HG02970 (cell line): ENCODE measurements at regions not wholly inside any gene's neighbourhood (a gene's known extent, or its start where the extent isn't known, plus 50 kb on each side); places are given as distances from the start of the nearest gene placed in this dataset.
"Not testable (repeated sequence)": the region's sequence is repeated elsewhere in the genome, so short reads cannot be mapped to it uniquely, and the experiment has no call there.

ENCODE experiments used
- ATAC-seq: cut with Tn5 transposase; IDR thresholded peaks from one replicate; pipeline ENCODE4 v1.9.1; 2021; ENCODE audit warnings: mild to moderate bottlenecking, moderate library complexity, moderate number of reproducible peaks; ENCODE audit not compliant: unreplicated experiment, low FRiP score

DNA sequence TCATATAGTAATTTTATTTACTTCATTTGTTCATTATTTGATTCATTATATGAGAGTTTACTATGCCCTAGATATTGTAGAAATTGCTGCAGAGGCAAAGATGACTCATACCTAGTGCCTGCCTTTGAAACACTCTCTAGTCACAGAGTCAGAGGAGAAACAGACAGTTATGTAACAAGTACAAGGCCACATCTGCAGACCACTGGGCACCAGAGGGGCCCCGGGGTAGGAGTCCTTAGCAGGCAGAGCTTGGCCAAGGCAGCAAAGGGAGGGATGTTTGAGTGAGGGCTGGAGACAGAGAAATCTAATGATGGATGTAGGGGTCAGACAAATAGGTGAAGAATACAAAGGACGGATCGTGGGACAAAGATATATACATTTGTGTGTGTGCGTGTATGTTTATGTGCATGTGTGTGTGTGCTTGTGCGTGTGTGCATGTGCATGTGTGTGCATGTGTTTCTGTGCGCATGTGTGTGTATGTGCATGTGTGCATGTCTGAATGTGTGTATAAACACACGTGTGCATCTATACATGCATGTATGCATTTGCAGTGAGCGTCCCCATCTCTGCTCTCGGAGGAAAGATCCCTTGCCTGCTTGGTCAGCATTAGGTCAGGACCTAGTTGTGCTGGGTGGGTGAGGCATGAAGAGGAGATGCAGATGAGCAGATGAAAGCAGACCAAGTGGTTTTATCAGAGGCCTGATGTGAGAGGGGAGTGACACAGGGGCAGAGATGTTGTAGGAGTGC, 170.6 kb upstream of the MYT1L start:
- no peak for ATAC-seq

DNA sequence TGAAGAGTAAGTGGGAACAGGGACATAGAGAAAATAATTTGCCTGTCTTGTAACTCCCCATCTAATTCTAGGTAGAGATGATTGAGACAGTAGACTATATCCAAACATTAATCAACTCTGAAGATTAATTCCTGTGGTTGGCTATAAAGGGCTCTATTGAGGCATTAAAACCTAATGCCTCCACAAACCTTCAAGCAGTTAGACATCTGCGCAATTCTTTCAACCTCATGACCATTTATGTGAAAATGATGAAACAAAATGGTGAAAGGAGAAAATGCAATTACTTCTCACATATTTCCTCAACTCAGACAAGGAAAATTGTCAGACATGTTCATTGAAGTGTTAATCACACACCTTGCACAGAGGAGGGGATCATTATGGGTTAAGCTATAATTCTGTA, 164.5 kb upstream of the MYT1L start:
- ATAC-seq = no peak

DNA sequence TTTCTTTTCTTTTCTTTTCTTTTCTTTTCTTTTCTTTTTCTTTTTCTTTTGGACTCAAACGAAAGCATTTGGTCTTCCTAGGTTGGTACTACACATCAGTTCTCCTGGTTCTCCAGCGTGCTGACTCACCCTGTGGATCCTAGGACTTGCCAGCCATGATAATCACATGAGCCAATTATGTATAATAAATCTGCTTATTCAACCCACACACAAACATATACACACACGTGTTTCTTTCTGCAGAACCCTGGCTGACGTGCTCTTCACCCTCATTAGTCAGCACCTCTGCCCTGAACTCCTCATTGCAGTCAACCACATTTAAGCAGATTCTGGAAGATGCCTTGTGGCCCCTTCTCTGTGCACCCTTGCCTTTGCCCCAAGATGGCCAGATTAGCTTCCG, 162.4 kb upstream of the MYT1L start:
- ATAC-seq = no peak

DNA sequence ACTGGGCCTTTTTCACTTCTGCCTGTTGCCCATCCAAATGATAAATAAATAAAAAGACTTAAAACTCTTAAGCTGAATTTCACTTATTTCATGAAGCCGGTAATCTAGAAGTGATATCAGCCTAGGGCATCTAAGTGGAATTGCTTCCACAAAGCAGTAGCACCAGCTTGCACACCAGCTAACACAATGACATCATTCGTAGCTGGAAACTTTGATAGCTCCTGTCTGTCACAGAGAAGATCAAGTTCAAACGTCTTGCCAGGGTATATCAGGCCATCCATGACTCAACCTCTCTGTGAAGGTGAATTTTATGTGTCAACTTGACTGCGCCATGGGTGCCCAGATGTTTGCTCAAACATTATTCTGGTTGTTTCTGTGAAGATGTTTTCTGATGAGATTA, 161.7 kb upstream of the MYT1L start:
- no peak for ATAC-seq

DNA sequence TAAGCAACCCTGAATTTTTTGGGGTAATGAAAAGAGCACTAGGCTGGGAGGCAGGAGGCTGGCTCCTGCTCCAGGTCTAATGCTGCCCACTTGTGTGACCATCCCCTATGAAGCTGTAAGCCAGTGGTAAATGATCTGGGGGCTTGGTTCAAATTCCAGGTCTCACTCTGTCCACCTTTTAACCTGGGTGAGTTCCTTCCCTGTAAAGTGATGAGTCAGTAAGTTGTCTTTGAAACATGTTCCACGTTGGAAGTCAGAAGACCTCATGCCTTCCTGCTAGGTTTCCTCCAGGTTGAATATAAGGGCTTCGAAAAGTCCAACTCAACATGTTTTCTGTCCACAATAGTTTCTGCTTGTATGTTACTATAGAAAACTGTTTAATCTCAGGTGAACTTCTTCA, 160.9 kb upstream of the MYT1L start:
- no peak for ATAC-seq

DNA sequence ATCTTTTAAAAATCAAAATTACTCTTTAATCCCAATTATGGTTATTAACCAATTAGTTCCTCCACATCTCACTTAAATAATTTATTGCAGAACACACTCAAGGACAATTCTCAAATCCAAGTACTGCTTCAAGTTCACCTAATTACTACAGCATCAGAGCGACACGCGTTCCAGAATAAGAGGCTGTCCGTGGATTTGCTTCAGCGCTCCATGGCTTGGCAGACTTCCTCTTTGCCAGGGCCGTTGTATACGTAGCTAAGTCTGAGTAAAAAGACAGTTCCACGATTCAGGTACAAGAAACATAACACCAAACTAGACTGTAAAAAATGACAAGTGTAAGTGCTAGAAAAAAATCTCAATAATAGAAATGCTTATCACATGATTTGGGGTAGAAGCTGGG, 153.2 kb upstream of the MYT1L start:
- no peak for ATAC-seq

DNA sequence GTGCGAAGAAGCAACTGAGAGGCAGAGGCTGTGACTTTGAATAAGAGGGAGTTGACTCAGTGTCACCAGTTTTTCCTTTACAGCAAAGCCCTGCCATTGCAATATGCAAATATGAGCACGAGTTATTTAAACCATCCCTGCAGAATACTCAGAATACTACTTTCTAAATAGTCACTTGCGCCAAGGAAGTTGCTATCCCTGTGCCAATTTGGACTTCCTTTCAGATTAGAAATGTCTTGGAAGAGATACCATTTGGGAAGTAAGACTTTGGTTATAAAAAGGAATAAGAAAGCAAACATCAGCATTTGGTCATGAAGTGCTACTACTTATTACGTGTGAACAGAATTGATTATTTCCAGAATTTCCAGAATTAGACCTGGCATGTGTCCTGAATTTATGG, 151.8 kb upstream of the MYT1L start:
- ATAC-seq = no peak

DNA sequence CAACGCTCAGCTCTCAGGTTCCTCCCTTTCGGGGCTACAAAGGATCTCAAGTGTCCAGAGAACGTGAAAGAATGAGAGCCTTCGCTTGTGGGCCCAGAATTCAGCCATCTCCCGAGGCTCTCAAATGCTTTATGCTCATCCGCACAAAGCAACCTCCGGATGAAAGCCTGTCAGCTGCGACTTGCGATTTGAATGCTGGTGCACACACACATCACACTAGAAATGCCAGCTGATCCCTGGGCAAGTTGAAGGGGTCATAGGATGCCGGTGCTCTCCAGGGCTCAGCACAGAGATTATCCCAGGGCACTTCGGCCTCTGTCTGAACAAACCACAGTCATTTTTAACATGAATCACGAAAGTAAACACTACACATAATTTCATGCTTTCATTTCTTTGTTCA, 141.8 kb upstream of the MYT1L start:
- ATAC-seq = no peak

DNA sequence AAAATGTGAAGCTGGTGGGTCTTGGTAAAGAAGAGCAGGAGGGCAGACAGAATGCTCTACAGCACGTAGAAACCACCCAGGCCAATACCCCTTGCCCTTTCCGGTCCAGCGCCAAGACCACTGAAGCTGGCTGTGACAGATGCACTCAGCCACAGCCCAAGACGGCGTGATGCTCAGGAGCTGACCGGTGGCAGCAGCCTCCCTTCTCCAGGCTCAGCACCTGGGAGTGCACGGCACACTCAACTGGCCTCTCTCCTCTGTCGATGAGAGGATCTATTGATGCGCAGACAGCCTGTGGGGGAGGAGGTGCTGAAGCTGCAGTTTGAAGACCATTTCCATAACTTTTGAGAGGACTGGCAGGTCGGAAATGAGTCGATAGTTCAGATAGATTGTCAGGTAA, 141.0 kb upstream of the MYT1L start:
- no peak for ATAC-seq

DNA sequence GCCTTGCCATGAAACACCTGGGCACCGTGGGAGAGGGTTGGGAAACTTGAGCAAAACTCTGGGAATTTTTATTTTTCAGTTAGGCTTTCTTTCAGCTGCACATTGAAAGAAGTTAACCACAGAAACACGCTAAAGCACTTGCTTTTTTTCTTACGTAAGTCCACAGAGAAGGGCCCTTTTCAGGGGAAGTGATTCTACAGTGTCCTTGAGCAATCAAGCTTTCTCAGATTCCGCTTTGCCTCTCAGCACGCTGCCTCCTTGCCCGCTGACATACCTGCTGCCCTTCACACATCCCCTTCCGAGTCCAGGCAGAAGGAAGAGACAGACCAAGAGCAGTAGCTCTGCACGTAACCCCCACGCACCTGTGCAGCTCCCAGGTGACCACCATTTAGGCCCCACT, 135.5 kb upstream of the MYT1L start:
- no peak for ATAC-seq

DNA sequence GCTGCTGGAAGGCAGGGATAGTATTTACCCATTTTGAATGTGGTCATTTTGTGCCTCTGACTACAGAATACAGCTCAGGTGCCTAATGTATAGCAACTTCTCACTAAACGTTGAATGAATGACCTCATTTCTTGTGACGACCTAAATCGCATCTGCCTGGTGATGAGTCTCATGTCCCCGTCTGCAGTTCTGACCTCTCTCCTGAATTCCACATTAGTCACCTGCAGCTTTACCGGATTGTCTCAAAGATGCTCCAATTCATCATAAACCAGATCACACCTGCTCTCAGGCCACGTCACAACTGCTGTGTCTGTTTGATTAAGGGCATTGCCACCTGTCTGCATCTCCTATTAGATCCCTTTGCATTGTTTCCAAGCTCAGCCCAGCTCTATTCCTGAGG, 133.6 kb upstream of the MYT1L start:
- no peak for ATAC-seq

DNA sequence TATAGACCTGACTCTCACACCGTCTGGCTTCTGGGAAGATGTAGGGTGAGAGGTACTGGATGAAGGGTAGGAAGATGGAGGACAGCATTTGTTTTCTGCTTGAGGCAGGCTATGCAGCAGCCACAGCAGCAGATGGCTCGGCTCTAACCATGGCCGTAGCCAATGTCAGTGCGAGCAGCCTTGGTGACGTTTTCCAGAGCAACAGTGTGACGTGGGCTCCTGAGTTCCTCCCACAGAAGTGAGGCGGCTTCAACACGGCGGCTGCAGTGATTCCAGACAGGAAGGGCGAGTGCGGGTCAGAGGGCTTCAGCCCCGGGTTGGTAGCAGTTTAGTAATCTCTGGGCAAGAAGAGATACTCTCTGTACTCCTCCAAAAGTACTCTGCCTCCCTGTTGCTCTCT, 133.0 kb upstream of the MYT1L start:
- ATAC-seq = no peak

DNA sequence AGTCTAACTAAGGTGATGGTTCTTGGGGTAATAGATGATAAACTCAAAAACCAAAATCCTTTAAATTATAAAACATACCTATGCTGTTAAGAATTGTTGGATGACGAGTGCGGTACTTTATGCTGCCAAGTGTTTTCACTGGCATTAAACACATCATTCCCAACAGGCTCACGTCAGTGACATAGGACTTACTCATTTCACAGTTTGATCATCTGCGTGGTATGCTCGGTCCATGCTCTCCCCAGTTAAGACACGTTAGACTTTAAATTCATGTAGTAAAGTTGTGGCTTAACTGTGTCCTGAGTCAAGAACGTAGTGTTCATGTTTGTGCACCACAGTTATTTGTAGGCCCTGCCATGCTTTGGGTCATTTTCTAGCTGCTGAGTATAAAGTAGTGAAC, 125.6 kb upstream of the MYT1L start:
- ATAC-seq = no peak

DNA sequence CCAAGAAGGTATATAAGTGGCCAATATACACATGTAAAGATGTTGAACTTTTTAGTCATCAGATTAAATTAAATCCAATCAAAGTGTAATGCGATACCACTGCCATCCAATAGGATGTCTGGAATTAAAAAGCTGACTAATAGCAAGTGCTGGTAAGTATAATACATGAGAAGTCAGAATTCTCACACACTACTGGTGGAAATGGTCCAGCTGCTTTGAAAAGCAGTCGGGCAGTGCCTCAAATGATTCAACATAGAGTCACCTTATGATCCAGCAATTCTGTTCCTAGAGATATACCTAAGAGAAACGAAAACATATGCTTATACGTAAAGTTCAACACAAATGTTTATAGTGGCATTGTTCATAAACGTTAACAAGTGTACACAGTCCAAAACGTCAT, 124.1 kb upstream of the MYT1L start:
- no peak for ATAC-seq

DNA sequence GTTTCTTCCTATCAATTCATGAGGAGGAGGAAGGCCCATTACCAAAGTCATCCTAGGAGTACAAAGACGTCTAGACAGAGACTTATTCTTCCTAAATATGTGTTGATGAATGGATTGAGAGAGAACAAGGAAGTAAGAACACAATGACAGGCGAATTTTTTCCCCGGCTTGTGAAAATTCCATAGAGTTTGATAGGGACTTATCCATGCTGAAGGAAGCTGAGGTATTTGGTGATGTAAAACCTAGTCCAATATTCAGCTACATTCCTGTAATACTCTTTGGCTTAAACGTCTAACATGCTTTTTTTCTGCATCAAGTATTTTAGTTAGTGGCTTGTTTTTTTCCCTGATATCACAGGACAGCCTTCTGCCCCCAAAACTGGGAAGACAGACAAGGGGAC, 121.9 kb upstream of the MYT1L start:
- ATAC-seq = no peak

DNA sequence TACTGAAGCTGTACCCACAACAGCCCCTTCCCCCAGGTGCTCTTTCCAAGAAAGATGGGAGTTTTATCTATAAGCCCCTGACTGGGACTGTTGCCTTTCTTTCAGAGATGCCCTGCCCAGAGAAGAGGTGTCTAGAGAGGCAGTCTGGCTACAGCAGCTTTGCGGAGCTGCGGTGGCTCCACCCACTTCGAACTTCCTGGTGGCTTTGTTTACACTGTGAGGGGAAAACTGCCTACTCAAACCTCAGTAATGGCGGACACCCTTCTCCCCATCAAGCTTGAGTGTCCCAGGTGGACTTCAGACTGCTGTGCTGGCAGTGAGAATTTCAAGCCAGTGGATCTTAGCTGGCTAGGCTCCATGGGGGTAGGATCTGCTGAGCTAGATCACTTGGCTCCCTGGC, 120.2 kb upstream of the MYT1L start:
- not testable (repeated sequence) for ATAC-seq

DNA sequence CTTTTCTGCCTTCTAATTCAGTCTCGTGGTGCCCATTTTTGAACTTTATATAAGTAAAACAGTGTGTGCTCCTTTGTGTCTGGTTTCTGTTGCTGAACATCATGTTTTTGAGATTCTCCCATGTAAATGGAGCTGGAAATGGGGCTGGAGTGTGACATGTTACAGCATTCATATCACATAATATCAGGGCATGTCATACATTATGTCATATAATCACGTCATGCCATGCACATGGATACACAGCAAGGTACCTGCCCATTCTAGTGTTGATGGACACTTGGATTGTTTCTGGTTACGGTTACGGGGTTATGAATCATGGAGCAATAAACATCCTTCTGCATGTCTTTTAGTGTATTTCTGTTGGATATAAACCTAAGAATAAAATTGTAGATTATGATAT, 117.1 kb upstream of the MYT1L start:
- no peak for ATAC-seq

DNA sequence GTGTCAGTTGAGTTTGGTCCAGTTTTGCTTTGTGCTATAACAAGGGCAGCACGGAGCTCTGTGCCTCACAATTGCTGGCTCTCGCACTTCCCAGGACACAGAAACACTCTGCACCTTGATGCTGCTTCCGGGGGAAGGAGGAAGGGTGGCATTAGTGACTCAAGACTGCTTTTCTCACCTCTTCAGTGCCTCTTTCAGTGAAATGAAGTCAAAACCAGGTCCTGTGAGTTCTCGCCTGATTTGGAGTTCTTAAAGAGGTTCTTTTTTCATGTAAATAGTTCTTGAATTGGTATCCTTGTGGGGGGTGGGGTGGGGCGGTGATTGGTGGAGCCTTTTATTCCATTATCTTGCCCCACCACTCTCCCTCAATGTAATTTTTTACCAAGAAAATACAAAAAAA, 91.5 kb upstream of the MYT1L start:
- ATAC-seq = no peak

DNA sequence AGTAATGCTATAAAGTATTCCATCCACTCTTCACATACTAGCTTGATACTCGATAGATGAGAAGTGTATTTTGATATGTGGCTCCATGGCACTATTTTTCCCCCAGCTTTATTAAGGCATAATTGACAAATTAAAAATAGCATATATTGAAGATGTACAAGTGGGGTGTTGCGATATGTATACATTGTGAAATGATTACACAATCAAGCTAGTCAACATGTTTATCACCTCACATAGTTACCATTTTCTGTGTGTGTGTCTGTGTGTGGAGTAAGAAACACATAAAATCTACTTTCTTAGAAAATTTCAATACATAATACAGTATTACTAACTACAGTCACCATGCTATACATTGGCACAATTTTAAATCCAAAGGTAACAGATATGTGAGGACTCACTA, 82.5 kb upstream of the MYT1L start:
- ATAC-seq = no peak

DNA sequence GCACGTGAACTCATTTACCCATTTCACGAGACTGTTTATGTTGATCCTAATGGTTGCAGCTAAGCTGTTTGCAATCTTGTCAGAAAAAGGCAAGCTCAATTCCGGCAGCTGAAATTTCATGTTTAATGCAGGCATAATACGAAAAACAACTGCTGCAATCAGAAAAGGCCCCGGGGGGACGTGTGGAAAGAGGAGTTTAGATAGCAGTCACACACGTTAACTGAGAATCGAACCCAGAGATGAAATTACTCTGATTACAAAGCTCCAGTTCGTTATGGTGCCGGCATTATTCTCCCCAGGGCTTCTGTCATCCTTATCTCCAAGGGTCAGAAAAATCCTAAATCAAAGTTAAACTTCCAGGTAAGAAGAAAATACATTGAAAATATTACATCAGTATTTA, 79.9 kb upstream of the MYT1L start:
- ATAC-seq = no peak

DNA sequence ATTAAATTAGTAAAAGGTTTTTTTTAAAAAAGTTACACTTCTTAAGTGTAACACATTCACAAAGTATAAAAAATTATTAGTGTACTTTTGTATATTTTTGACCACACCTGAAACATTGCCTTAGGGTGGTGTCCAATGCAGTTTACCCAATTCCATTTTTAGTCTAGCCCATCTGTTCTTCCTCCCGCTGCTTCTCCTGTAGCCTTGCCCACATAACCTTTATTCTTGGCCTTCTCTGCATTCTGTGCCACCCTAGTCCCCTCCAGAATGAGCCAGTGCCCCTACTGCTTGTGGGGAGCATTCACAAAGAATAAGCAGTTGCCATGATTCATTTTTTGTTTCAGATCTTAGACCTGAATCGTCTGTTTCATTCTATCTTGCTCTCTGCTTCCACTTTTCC, 78.4 kb upstream of the MYT1L start:
- no peak for ATAC-seq

DNA sequence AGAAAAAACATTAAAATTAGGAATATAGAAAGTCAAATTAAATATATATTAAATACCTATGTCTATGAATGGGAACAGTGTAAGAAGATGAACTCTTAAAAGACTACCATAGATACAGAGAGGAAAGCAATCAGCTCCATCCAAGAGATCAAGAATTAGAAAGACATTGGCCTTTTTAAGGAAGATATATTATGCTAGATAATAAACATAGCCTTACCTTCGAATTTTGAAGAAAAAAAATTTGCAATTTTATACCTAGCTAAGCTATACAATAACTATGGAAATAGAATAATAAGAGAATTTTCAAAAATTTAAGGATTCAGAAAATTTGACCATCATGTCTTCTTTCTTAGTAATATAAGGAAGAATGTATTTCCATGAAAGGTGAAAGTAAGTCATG, 74.7 kb upstream of the MYT1L start:
- ATAC-seq = no peak
